Sigmoid colon (tissue), 6 donors: ENCODE measurements at regions not wholly inside any gene's neighbourhood (a gene's known extent, or its start where the extent isn't known, plus 50 kb on each side); places are given as distances from the start of the nearest gene placed in this dataset.

ENCODE experiments used
- DNase-seq: peaks from one replicate; pipeline ENCODE4 v3.0.0-alpha.2; 2019
- H3K27ac ChIP-seq, 4 donors: fragments of 200-600 bp; sonication (generic); one replicate each; pipeline ENCODE4 v1.5.1; 2016 to 2019; ENCODE audit warnings: mild to moderate bottlenecking in 1 of 4
- H3K27me3 ChIP-seq, 3 donors: fragments of 200-600 bp; sonication (generic); one replicate each; pipeline ENCODE4 v1.5.1; 2019; ENCODE audit warnings: mild to moderate bottlenecking in 1 of 3
- H3K36me3 ChIP-seq, 4 donors: fragments of 200-600 bp; sonication (generic); one replicate each; pipeline ENCODE4 v1.5.1; 2016 to 2019
- H3K4me1 ChIP-seq, 4 donors: fragments of 200-600 bp; sonication (generic); one replicate each; pipeline ENCODE4 v1.5.1; 2017 to 2019
- H3K4me3 ChIP-seq, 4 donors: fragments of 200-600 bp; sonication (generic); one replicate each; pipeline ENCODE4 v1.5.1; 2017 to 2019; ENCODE audit warnings: mild to moderate bottlenecking in 2 of 4, moderate library complexity in 1 of 4
- H3K9me3 ChIP-seq, 4 donors: fragments of 200-600 bp in 3 of 4; sonication (generic) in 3 of 4; one replicate each; pipeline versions ENCODE4 v1.5.1 to v1.6.1; 2013 to 2019
- EP300 ChIP-seq, 4 donors: sonication (generic); formaldehyde crosslinking; IDR thresholded peaks; one replicate each; pipeline ENCODE4 v1.6.1; 2017; ENCODE audit warnings: antibody characterized with exemption in 4 of 4
- POLR2A ChIP-seq, 2 donors: fragments of 450-650 bp; IDR thresholded peaks; one replicate each; pipeline ENCODE4 v1.6.1; 2016; ENCODE audit warnings: antibody characterized with exemption in 2 of 2, mild to moderate bottlenecking in 2 of 2, moderate library complexity in 2 of 2
- POLR2AphosphoS5 ChIP-seq, 4 donors: sonication (generic); formaldehyde crosslinking; IDR thresholded peaks; one replicate each; pipeline ENCODE4 v1.6.1; 2017; ENCODE audit warnings: antibody characterized with exemption in 4 of 4
- WGBS, 2 donors: extraction: QIAGEN DNeasy Blood & Tissue Kit; methylation state at CpG; one replicate each; pipeline ENCODE4 v1.1.7; 2013; 5-methylcytosine and 5-hydroxymethylcytosine counted together
- intact Hi-C: fragments of 100-400 bp; cut with DNase I; formaldehyde crosslinking; loops from one replicate; pipeline ENCODE4 v1.15.1; 2023
- TF ChIP-seq, protein P1 (sequence below), 4 experiments: fragments of 450-650 bp in 3 of 4; fragments of 200-600 bp in 1 of 4; IDR thresholded peaks; one replicate each; pipeline ENCODE4 v1.5.1; 2016 to 2019; ENCODE audit warnings: antibody characterized with exemption in 4 of 4, mild to moderate bottlenecking in 3 of 4, moderate library complexity in 2 of 4
- donor health status: healthy with polysubstance abuse.
- donor health status: healthy.

GRCh38 chr16:6125483-6126259 lies 1028.1 kb upstream of the EEF2KMT start:
- Histone ChIP-seq H3K36me3 (no peaks in the 10 kb centered on the region), H3K27me3 (no peaks in the 10 kb centered on the region), H3K27ac (no peak overlapping the region), H3K4me1 (no peaks in the 10 kb centered on the region), H3K9me3 (no peaks in the 10 kb centered on the region), H3K4me3 (no peak overlapping the region)
- TF ChIP-seq, protein P1, sequence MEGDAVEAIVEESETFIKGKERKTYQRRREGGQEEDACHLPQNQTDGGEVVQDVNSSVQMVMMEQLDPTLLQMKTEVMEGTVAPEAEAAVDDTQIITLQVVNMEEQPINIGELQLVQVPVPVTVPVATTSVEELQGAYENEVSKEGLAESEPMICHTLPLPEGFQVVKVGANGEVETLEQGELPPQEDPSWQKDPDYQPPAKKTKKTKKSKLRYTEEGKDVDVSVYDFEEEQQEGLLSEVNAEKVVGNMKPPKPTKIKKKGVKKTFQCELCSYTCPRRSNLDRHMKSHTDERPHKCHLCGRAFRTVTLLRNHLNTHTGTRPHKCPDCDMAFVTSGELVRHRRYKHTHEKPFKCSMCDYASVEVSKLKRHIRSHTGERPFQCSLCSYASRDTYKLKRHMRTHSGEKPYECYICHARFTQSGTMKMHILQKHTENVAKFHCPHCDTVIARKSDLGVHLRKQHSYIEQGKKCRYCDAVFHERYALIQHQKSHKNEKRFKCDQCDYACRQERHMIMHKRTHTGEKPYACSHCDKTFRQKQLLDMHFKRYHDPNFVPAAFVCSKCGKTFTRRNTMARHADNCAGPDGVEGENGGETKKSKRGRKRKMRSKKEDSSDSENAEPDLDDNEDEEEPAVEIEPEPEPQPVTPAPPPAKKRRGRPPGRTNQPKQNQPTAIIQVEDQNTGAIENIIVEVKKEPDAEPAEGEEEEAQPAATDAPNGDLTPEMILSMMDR (IDR thresholded peaks at IDR 0.05): no peak
- TF ChIP-seq EP300 (IDR thresholded peaks at IDR 0.05) (no peak), POLR2A (IDR thresholded peaks at IDR 0.05) (no peak), POLR2AphosphoS5 (IDR thresholded peaks at IDR 0.05) (no peak)
- intact Hi-C loops: no loop called here
- WGBS, 2 donors: 71 to 83% methylated on average over 8 of the region's 8 CpGs
- DNase-seq: no peak

DNA sequence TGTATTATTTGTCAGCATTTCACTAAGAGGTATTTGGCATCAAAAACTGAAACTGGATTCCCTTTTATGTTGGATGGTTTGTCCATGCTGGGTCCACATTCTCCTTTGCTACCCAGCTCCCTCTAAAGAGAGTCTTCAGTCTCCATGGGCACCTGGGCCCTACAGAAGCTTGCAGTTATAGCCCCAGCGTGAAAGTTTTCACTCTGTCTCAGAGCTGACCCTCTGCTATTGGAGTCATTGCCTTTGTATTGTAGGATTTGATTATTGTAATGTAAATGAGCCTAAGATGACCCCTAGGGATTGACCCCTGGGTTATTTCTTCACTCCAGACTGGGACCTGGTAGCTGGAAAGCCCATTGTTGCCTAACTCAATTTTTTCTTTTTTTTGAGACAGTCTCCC lies 1026.5 kb upstream of the EEF2KMT start:
- Histone ChIP-seq H3K4me1 (no peaks in the 10 kb centered on the region), H3K36me3 (no peaks in the 10 kb centered on the region), H3K27me3 (no peaks in the 10 kb centered on the region), H3K9me3 (no peaks in the 10 kb centered on the region), H3K4me3 (no peak overlapping the region), H3K27ac (no peak overlapping the region)
- TF ChIP-seq EP300 (IDR thresholded peaks at IDR 0.05) (no peak), POLR2A (IDR thresholded peaks at IDR 0.05) (no peak), POLR2AphosphoS5 (IDR thresholded peaks at IDR 0.05) (no peak)
- TF ChIP-seq, protein P1 (IDR thresholded peaks at IDR 0.05): no peak
- WGBS, 2 donors: 62 to 94% methylated on average over 1 of the region's 1 CpG
- DNase-seq: no peak
- intact Hi-C loops: no loop called here

GRCh38 chr16:6122401-6122800 lies 1024.8 kb upstream of the EEF2KMT start:
- no peaks in the 10 kb centered on the region for H3K27me3 ChIP-seq
- TF ChIP-seq, protein P1 (IDR thresholded peaks at IDR 0.05): no peak
- no peaks in the 10 kb centered on the region for H3K36me3 ChIP-seq
- H3K4me3 ChIP-seq: no peak overlapping the region
- no peak overlapping the region for H3K27ac ChIP-seq
- intact Hi-C loops: no loop called here
- H3K4me1 ChIP-seq: no peaks in the 10 kb centered on the region
- DNase-seq: no peak
- 62 to 72% methylated on average over 5 of the region's 5 CpGs for WGBS, 2 donors
- H3K9me3 ChIP-seq: no peaks in the 10 kb centered on the region

- Histone ChIP-seq H3K27me3 (no peaks in the 10 kb centered on the region), H3K9me3 (peaks cover 0 to 2% (median 0%) of the 10 kb centered on the region in 4 donors), H3K36me3 (no peaks in the 10 kb centered on the region), H3K4me1 (no peaks in the 10 kb centered on the region), H3K27ac (no peak overlapping the region), H3K4me3 (no peak overlapping the region)
- intact Hi-C loops: no loop called here
- DNase-seq: no peak
- no peak for TF ChIP-seq POLR2AphosphoS5 (IDR thresholded peaks at IDR 0.05)
- TF ChIP-seq, protein P1 (IDR thresholded peaks at IDR 0.05): no peak
- WGBS, 2 donors: 79 to 83% methylated on average over 2 of the region's 2 CpGs
Measured at GRCh38 chr16:6114691-6115090, 1017.1 kb upstream of the EEF2KMT start.

DNA sequence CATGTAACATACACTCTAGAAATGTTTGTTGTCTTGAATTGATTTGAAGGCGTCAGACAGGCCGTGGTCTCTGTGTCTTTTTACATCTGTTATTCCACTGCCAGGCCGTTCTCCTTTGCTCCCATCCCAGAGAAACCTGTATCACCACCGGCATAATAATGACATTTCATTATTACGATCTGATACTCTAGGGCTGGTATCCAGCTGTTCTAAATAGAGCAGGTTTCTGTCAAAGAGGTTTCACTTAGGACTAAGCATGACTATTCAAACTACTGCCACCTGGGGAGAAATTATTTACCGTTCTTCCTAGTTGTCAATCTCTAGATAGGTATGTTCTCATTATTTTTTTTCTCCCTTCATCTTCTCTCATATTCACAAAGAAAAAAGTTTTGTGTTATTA lies 1016.2 kb upstream of the EEF2KMT start:
- Histone ChIP-seq H3K27me3 (no peaks in the 10 kb centered on the region), H3K4me1 (no peaks in the 10 kb centered on the region), H3K36me3 (no peaks in the 10 kb centered on the region), H3K27ac (no peak overlapping the region), H3K4me3 (no peak overlapping the region), H3K9me3 (peaks cover 0 to 2% (median 0%) of the 10 kb centered on the region in 4 donors)
- TF ChIP-seq EP300 (IDR thresholded peaks at IDR 0.05) (no peak), POLR2AphosphoS5 (IDR thresholded peaks at IDR 0.05) (no peak), POLR2A (IDR thresholded peaks at IDR 0.05) (no peak)
- TF ChIP-seq, protein P1 (IDR thresholded peaks at IDR 0.05): no peak
- intact Hi-C loops: no loop called here
- WGBS, 2 donors: 60 to 74% methylated on average over 6 of the region's 6 CpGs
- no peak for DNase-seq
